Left lung (tissue), 4 donors: ENCODE measurements at regions not wholly inside any gene's neighbourhood (a gene's known extent, or its start where the extent isn't known, plus 50 kb on each side); places are given as distances from the start of the nearest gene placed in this dataset.
A peak's percentile ranks its signal among the peaks of the same experiment; 100 is the strongest.

Source experiments
- ATAC-seq: fragments of 200-7000 bp; cut with Tn5 transposase; one replicate; pipeline ENCODE4 v1.9.1; 2020; ENCODE audit warnings: moderate library complexity
- DNase-seq, 4 donors: peaks; one replicate each; pipeline ENCODE4 v3.0.0-alpha.2; 2013 to 2020
- H3K27ac ChIP-seq, 2 donors: fragments of 200-600 bp; sonication (generic) in 1 of 2; one replicate each; pipeline versions ENCODE4 v1.5.0 to v1.8.0; 2020 to 2021
- H3K27me3 ChIP-seq, 2 donors: fragments of 200-600 bp; sonication (generic) in 1 of 2; one replicate each; pipeline versions ENCODE4 v1.5.0 to v1.8.0; 2020 to 2021
- H3K36me3 ChIP-seq, 2 donors: fragments of 200-600 bp; sonication (generic) in 1 of 2; one replicate each; pipeline versions ENCODE4 v1.5.0 to v1.8.0; 2020 to 2021
- H3K4me1 ChIP-seq, 2 donors: fragments of 200-600 bp; one replicate each; pipeline ENCODE4 v1.8.0; 2021
- H3K4me3 ChIP-seq, 2 donors: fragments of 200-600 bp; sonication (generic) in 1 of 2; one replicate each; pipeline versions ENCODE4 v1.5.0 to v1.8.0; 2020 to 2021; ENCODE audit warnings: mild to moderate bottlenecking in 1 of 2
- H3K9me3 ChIP-seq, 2 donors: fragments of 200-600 bp; sonication (generic) in 1 of 2; one replicate each; pipeline versions ENCODE4 v1.5.0 to v1.8.0; 2020 to 2021
- CTCF ChIP-seq, 2 donors: fragments of 200-600 bp; sonication (generic) in 1 of 2; IDR thresholded peaks; one replicate each; pipeline versions ENCODE4 v1.5.0 to v1.8.0; 2021; ENCODE audit warnings: antibody characterized with exemption in 2 of 2
- intact Hi-C, 2 donors: fragments of 100-400 bp; cut with DNase I; formaldehyde crosslinking; loops; one replicate each; pipeline versions ENCODE4 v1.11.2 to v1.14.2; 2022
- donor health status: DM: no; HTN: yes; CAD: no.
- donor health status: DM: no; HTN: no; CAD: no.

GRCh38 chr21:41029571-41029970 is 138.4 kb upstream of the BACE2 start:
- ATAC-seq (no peak), DNase-seq (no peak)
- intact Hi-C loops, result no loop called here
- Histone ChIP-seq H3K9me3 (no peaks in the 10 kb centered on the region), H3K36me3 (no peaks in the 10 kb centered on the region), H3K4me1 (no peaks in the 10 kb centered on the region), H3K27me3 (no peaks in the 10 kb centered on the region), H3K27ac (no peak overlapping the region), H3K4me3 (no peak overlapping the region)
- TF ChIP-seq CTCF (IDR thresholded peaks at IDR 0.05), result no peak

GRCh38 chr21:41031701-41032220 is 136.2 kb upstream of the BACE2 start:
- Histone ChIP-seq H3K4me1 (no peaks in the 10 kb centered on the region), H3K27ac (no peak overlapping the region), H3K4me3 (no peak overlapping the region), H3K36me3 (no peaks in the 10 kb centered on the region), H3K9me3 (peaks cover 0 to 6% of the 10 kb centered on the region in 2 donors), H3K27me3 (no peaks in the 10 kb centered on the region)
- no peak for TF ChIP-seq CTCF (IDR thresholded peaks at IDR 0.05)
- DNase-seq (peak in 2 of 4 donors; percentile 46 to 68), ATAC-seq (no peak)
- intact Hi-C loops, result no loop called here

- H3K27ac ChIP-seq, result no peak overlapping the region
- no peaks in the 10 kb centered on the region for H3K4me1 ChIP-seq
- no peaks in the 10 kb centered on the region for H3K27me3 ChIP-seq
- intact Hi-C loops, result no loop called here
- H3K9me3 ChIP-seq, result peaks cover 0 to 6% of the 10 kb centered on the region in 2 donors
- TF ChIP-seq CTCF (IDR thresholded peaks at IDR 0.05), result no peak
- ATAC-seq, result no peak
- no peaks in the 10 kb centered on the region for H3K36me3 ChIP-seq
- DNase-seq, result no peak
- no peak overlapping the region for H3K4me3 ChIP-seq
Observed at GRCh38 chr21:41032541-41032940, 135.4 kb upstream of the BACE2 start.

- peaks cover 0 to 6% of the 10 kb centered on the region in 2 donors for H3K9me3 ChIP-seq
- DNase-seq, result no peak
- TF ChIP-seq CTCF (IDR thresholded peaks at IDR 0.05), result no peak
- H3K27ac ChIP-seq, result no peak overlapping the region
- ATAC-seq, result no peak
- no peak overlapping the region for H3K4me3 ChIP-seq
- H3K36me3 ChIP-seq, result no peaks in the 10 kb centered on the region
- intact Hi-C loops, result no loop called here
- H3K4me1 ChIP-seq, result no peaks in the 10 kb centered on the region
- H3K27me3 ChIP-seq, result no peaks in the 10 kb centered on the region
Observed at GRCh38 chr21:41037212-41037611, 130.7 kb upstream of the BACE2 start.

- ATAC-seq (no peak), DNase-seq (no peak)
- TF ChIP-seq CTCF (IDR thresholded peaks at IDR 0.05), result no peak
- Histone ChIP-seq H3K27me3 (no peaks in the 10 kb centered on the region), H3K9me3 (peaks cover 0 to 6% of the 10 kb centered on the region in 2 donors), H3K4me3 (no peak overlapping the region), H3K27ac (no peak overlapping the region), H3K36me3 (no peaks in the 10 kb centered on the region), H3K4me1 (no peaks in the 10 kb centered on the region)
- intact Hi-C loops, result no loop called here
Observed at GRCh38 chr21:41037936-41038335, 130.0 kb upstream of the BACE2 start.
